H9 (cell line): ENCODE measurements at regions not wholly inside any gene's neighbourhood (a gene's known extent, or its start where the extent isn't known, plus 50 kb on each side); places are given as distances from the start of the nearest gene placed in this dataset.

Source experiments
- DNase-seq: peaks from one replicate; pipeline ENCODE4 v3.0.0-alpha.2; 2017
- H2AFZ ChIP-seq: one replicate; pipeline ENCODE4 v1.6.1; 2013; ENCODE audit warnings: mild to moderate bottlenecking, low read length, control low read depth, moderate library complexity
- H2AK5ac ChIP-seq: 2 replicates; pipeline ENCODE4 v1.6.1; 2013; ENCODE audit warnings: low read length, control low read depth, mixed read lengths; ENCODE audit not compliant: insufficient read length
- H2BK120ac ChIP-seq: one replicate; pipeline ENCODE4 v1.6.1; 2013; ENCODE audit warnings: low read depth, mild to moderate bottlenecking, low read length, control low read depth, inconsistent platforms; ENCODE audit not compliant: poor library complexity, severe bottlenecking
- H2BK12ac ChIP-seq: 2 replicates; pipeline ENCODE4 v1.6.1; 2013; ENCODE audit warnings: low read length, control low read depth, mixed read lengths, low read depth; ENCODE audit not compliant: insufficient read length
- H2BK15ac ChIP-seq: 2 replicates; pipeline ENCODE4 v1.6.1; 2013; ENCODE audit warnings: low read depth, low read length, control low read depth
- H2BK20ac ChIP-seq: one replicate; pipeline ENCODE4 v1.6.1; 2013; ENCODE audit warnings: low read depth, mild to moderate bottlenecking, low read length, control low read depth, inconsistent platforms; ENCODE audit not compliant: poor library complexity, severe bottlenecking
- H2BK5ac ChIP-seq: 2 replicates; pipeline ENCODE4 v1.6.1; 2013; ENCODE audit warnings: low read length, control low read depth, mixed read lengths; ENCODE audit not compliant: insufficient read length
- H3K14ac ChIP-seq: 2 replicates; pipeline ENCODE4 v1.6.1; 2013; ENCODE audit warnings: low read length, control low read depth; ENCODE audit not compliant: insufficient read depth
- H3K18ac ChIP-seq: 2 replicates; pipeline ENCODE4 v1.6.1; 2013; ENCODE audit warnings: low read depth, mild to moderate bottlenecking, mixed read lengths, low read length, control low read depth; ENCODE audit not compliant: insufficient read length
- H3K23ac ChIP-seq: 2 replicates; pipeline ENCODE4 v1.6.1; 2013; ENCODE audit warnings: low read length, control low read depth, mixed read lengths, low read depth; ENCODE audit not compliant: insufficient read length
- H3K23me2 ChIP-seq: 2 replicates; pipeline ENCODE4 v1.6.1; 2013; ENCODE audit warnings: low read depth, mild to moderate bottlenecking, mixed read lengths, low read length, control low read depth; ENCODE audit not compliant: insufficient read length, poor library complexity, severe bottlenecking
- H3K27ac ChIP-seq: 2 replicates; pipeline ENCODE4 v1.5.1; 2013; ENCODE audit warnings: low read length, control low read depth, mixed read lengths, low read depth; ENCODE audit not compliant: insufficient read length
- H3K27me3 ChIP-seq: 2 replicates; pipeline ENCODE4 v1.6.1; 2013; ENCODE audit warnings: low read length, control low read depth, inconsistent platforms; ENCODE audit not compliant: insufficient read depth
- H3K4ac ChIP-seq: 2 replicates; pipeline ENCODE4 v1.6.1; 2013; ENCODE audit warnings: low read depth, mild to moderate bottlenecking, control low read depth, inconsistent platforms, low read length, moderate library complexity
- H3K4me1 ChIP-seq: 2 replicates; pipeline ENCODE4 v1.6.1; 2013; ENCODE audit warnings: low read length, control low read depth, inconsistent platforms; ENCODE audit not compliant: insufficient read depth
- H3K4me2 ChIP-seq: 2 replicates; pipeline ENCODE4 v1.6.1; 2013; ENCODE audit warnings: low read length, control low read depth, mixed read lengths; ENCODE audit not compliant: insufficient read length, insufficient read depth
- H3K56ac ChIP-seq: 2 replicates; pipeline ENCODE4 v1.6.1; 2013; ENCODE audit warnings: low read depth, mild to moderate bottlenecking, mixed read lengths, low read length, control low read depth; ENCODE audit not compliant: insufficient read length
- H3K79me1 ChIP-seq: 2 replicates; pipeline ENCODE4 v1.6.1; 2013; ENCODE audit warnings: low read depth, mild to moderate bottlenecking, moderate library complexity, low read length, control low read depth, inconsistent platforms; ENCODE audit not compliant: insufficient read depth, poor library complexity, severe bottlenecking
- H3K79me2 ChIP-seq: 2 replicates; pipeline ENCODE4 v1.6.1; 2013; ENCODE audit warnings: low read length, control low read depth, inconsistent platforms; ENCODE audit not compliant: insufficient read depth
- H3K9ac ChIP-seq: 2 replicates; pipeline ENCODE4 v1.6.1; 2013; ENCODE audit warnings: low read length, control low read depth, mixed read lengths; ENCODE audit not compliant: insufficient read length; ENCODE audit errors: extremely low read depth
- H3K9me3 ChIP-seq: one replicate; pipeline ENCODE4 v1.6.1; 2013; ENCODE audit warnings: low read depth, low read length, inconsistent platforms; ENCODE audit not compliant: control insufficient read depth
- H3T11ph ChIP-seq: one replicate; pipeline ENCODE4 v1.6.1; 2013; ENCODE audit warnings: mild to moderate bottlenecking, low read length, control low read depth, inconsistent platforms
- H4K20me1 ChIP-seq: one replicate; pipeline ENCODE4 v1.6.1; 2013; ENCODE audit not compliant: control insufficient read depth, insufficient read length, insufficient read depth
- H4K5ac ChIP-seq: 2 replicates; pipeline ENCODE4 v1.6.1; 2013; ENCODE audit warnings: low read depth, mild to moderate bottlenecking, mixed read lengths, low read length, control low read depth; ENCODE audit not compliant: insufficient read length
- H4K8ac ChIP-seq: replicated peaks from 2 replicates; pipeline ENCODE4 v1.6.1; 2013; ENCODE audit warnings: low read length, control low read depth, mixed read lengths, low read depth; ENCODE audit not compliant: insufficient read length
- H4K91ac ChIP-seq: 2 replicates; pipeline ENCODE4 v1.6.1; 2013; ENCODE audit warnings: low read depth, mild to moderate bottlenecking, moderate library complexity, mixed read lengths, low read length, control low read depth; ENCODE audit not compliant: insufficient read length
- H3K27ac Mint-ChIP-seq, 3 experiments: 2 replicates in 2 of 3; 3 replicates in 1 of 3; pipeline ENCODE4 v1.8.0; 2020 to 2021; ENCODE audit warnings: mixed read lengths in 3 of 3, mild to moderate bottlenecking in 1 of 3, moderate library complexity in 1 of 3
- H3K27me3 Mint-ChIP-seq: 2 replicates; pipeline ENCODE4 v1.8.0; 2021; ENCODE audit warnings: low read depth, mild to moderate bottlenecking, moderate library complexity, mixed read lengths
- H3K36me3 Mint-ChIP-seq, 3 experiments: 2 replicates in 2 of 3; 3 replicates in 1 of 3; pipeline ENCODE4 v1.8.0; 2020 to 2021; ENCODE audit warnings: low read depth in 3 of 3, mixed read lengths in 3 of 3; ENCODE audit not compliant: insufficient read depth in 1 of 3
- H3K4me1 Mint-ChIP-seq, 2 experiments: 2 replicates each; pipeline ENCODE4 v1.8.0; 2020; ENCODE audit warnings: mixed read lengths in 2 of 2
- H3K4me3 Mint-ChIP-seq, 2 experiments: 2 replicates in 1 of 2; 3 replicates in 1 of 2; pipeline ENCODE4 v1.8.0; 2020 to 2021; ENCODE audit warnings: mild to moderate bottlenecking in 2 of 2, mixed read lengths in 2 of 2, moderate library complexity in 1 of 2
- H3K9me3 Mint-ChIP-seq, 2 experiments: 2 replicates in 1 of 2; 3 replicates in 1 of 2; pipeline ENCODE4 v1.8.0; 2020; ENCODE audit warnings: mild to moderate bottlenecking in 2 of 2, mixed read lengths in 2 of 2, moderate library complexity in 1 of 2
- CTCF ChIP-seq: fragments of 200-600 bp; sonication (generic); conservative IDR thresholded peaks from 3 replicates; pipeline ENCODE4 v1.8.0; 2021; ENCODE audit warnings: antibody characterized with exemption, mild to moderate bottlenecking
- WGBS: extraction: QIAGEN DNeasy Blood & Tissue Kit; methylation state at CpG from one replicate; pipeline ENCODE4 v1.1.7; 2013; ENCODE audit warnings: missing lambda C conversion rate, low lambda C conversion rate, mixed read lengths; ENCODE audit not compliant: insufficient read length; ENCODE audit errors: extremely low coverage; 5-methylcytosine and 5-hydroxymethylcytosine counted together

DNA sequence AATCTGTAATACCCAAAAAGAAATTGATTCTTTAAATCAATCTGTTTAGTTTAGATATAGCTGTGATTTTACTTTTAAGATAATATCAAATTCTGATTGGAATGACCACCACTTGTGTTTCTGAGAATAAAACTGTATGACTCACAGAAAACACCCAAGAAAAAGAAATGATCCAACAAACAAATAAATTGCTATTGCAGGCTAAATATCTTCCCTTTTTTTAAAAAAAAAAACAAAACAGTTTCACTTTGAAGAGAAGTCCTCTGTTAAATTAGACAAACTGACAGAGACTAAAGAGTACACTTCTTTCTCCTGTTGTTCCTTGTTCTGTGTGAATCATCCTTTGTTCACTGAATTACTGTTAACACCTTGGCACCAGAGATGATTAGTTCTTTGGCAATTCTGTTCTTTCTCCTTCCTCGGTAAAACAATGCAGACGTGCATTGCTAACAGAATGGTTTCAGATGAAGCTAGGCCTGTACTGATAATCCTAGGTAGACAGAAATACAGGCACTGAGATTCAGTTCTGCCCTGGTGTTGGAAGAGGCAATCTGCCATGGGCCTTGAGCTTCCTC lies 895.2 kb upstream of the CITED2 start:
- Histone ChIP-seq H3K27ac (no peak overlapping the region), H2BK5ac (no peak overlapping the region), H4K5ac (no peak overlapping the region), H3K4me1 (no peaks in the 10 kb centered on the region), H4K91ac (no peak overlapping the region), H2AFZ (no peak overlapping the region), H4K8ac (no peak overlapping the region), H3K56ac (no peak overlapping the region), H3K18ac (no peak overlapping the region), H3T11ph (no peak overlapping the region), H2BK12ac (no peak overlapping the region), H3K23ac (no peak overlapping the region), H3K79me1 (no peaks in the 10 kb centered on the region), H3K79me2 (no peaks in the 10 kb centered on the region), H3K4me2 (no peak overlapping the region), H2AK5ac (no peak overlapping the region), H3K9me3 (no peaks in the 10 kb centered on the region), H2BK15ac (no peak overlapping the region), H2BK120ac (no peak overlapping the region), H2BK20ac (no peak overlapping the region), H4K20me1 (no peaks in the 10 kb centered on the region), H3K27me3 (no peaks in the 10 kb centered on the region), H3K14ac (no peak overlapping the region), H3K9ac (no peak overlapping the region), H3K4ac (no peak overlapping the region), H3K23me2 (no peaks in the 10 kb centered on the region)
- Mint-ChIP-seq H3K4me1 (peaks cover 0 to 6% of the 10 kb centered on the region in 2 experiments; a peak in 2 of 4 replicates), H3K36me3 (peaks cover 4 to 17% (median 5%) of the 10 kb centered on the region in 3 experiments; a peak in 5 of 7 replicates), H3K9me3 (peaks cover 6 to 13% of the 10 kb centered on the region in 2 experiments; a peak in 4 of 5 replicates), H3K4me3 (no peak overlapping the region), H3K27ac (no peak overlapping the region), H3K27me3 (no peaks in the 10 kb centered on the region)
- TF ChIP-seq CTCF, result no peak
- no peak for DNase-seq
- whole genome bisulfite sequencing, result no CpG with 5 or more reads among the region's 2 CpGs
